A549 (cell line): ENCODE measurements at regions not wholly inside any gene's neighbourhood (a gene's known extent, or its start where the extent isn't known, plus 50 kb on each side); places are given as distances from the start of the nearest gene placed in this dataset.

Experiments used
- MAZ ChIP-seq: fragments of 150-350 bp; IDR thresholded peaks from 2 replicates; pipeline ENCODE4 v1.6.1; 2014; ENCODE audit warnings: antibody characterized with exemption, low read depth, low read length, borderline replicate concordance
- POLR2A ChIP-seq: IDR thresholded peaks from 2 replicates; pipeline ENCODE4 v1.6.1; 2012; ENCODE audit warnings: mild to moderate bottlenecking, low read length
- SREBF2 ChIP-seq: fragments of 450-650 bp; IDR thresholded peaks from 2 replicates; pipeline ENCODE4 v1.6.1; 2014; ENCODE audit warnings: mild to moderate bottlenecking, moderate library complexity
- ZFP36 ChIP-seq: fragments of 450-650 bp; IDR thresholded peaks from 2 replicates; pipeline ENCODE4 v1.6.1; 2014; ENCODE audit warnings: borderline replicate concordance; ENCODE audit not compliant: partially characterized antibody
- TF ChIP-seq, protein P1 (sequence below): fragments of >200 bp; sonication (Bioruptor Twin); formaldehyde crosslinking; IDR thresholded peaks from 3 replicates; pipeline ENCODE4 v1.5.1; 2016
- TF ChIP-seq, protein P2 (sequence below): fragments of 200-600 bp; sonication (generic); IDR thresholded peaks from 2 replicates; pipeline ENCODE4 v1.6.1; 2016; ENCODE audit warnings: antibody characterized with exemption, mild to moderate bottlenecking, moderate library complexity

GRCh38 chr7:13179011-13179582 is 491.7 kb downstream of the ARL4A start:
- TF ChIP-seq, protein P1, sequence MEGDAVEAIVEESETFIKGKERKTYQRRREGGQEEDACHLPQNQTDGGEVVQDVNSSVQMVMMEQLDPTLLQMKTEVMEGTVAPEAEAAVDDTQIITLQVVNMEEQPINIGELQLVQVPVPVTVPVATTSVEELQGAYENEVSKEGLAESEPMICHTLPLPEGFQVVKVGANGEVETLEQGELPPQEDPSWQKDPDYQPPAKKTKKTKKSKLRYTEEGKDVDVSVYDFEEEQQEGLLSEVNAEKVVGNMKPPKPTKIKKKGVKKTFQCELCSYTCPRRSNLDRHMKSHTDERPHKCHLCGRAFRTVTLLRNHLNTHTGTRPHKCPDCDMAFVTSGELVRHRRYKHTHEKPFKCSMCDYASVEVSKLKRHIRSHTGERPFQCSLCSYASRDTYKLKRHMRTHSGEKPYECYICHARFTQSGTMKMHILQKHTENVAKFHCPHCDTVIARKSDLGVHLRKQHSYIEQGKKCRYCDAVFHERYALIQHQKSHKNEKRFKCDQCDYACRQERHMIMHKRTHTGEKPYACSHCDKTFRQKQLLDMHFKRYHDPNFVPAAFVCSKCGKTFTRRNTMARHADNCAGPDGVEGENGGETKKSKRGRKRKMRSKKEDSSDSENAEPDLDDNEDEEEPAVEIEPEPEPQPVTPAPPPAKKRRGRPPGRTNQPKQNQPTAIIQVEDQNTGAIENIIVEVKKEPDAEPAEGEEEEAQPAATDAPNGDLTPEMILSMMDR, result peak; percentile 30; the same call in 2 of the 3 replicates
- TF ChIP-seq MAZ (no peak), POLR2A (no peak), ZFP36 (no peak), SREBF2 (no peak)
- TF ChIP-seq, protein P2, sequence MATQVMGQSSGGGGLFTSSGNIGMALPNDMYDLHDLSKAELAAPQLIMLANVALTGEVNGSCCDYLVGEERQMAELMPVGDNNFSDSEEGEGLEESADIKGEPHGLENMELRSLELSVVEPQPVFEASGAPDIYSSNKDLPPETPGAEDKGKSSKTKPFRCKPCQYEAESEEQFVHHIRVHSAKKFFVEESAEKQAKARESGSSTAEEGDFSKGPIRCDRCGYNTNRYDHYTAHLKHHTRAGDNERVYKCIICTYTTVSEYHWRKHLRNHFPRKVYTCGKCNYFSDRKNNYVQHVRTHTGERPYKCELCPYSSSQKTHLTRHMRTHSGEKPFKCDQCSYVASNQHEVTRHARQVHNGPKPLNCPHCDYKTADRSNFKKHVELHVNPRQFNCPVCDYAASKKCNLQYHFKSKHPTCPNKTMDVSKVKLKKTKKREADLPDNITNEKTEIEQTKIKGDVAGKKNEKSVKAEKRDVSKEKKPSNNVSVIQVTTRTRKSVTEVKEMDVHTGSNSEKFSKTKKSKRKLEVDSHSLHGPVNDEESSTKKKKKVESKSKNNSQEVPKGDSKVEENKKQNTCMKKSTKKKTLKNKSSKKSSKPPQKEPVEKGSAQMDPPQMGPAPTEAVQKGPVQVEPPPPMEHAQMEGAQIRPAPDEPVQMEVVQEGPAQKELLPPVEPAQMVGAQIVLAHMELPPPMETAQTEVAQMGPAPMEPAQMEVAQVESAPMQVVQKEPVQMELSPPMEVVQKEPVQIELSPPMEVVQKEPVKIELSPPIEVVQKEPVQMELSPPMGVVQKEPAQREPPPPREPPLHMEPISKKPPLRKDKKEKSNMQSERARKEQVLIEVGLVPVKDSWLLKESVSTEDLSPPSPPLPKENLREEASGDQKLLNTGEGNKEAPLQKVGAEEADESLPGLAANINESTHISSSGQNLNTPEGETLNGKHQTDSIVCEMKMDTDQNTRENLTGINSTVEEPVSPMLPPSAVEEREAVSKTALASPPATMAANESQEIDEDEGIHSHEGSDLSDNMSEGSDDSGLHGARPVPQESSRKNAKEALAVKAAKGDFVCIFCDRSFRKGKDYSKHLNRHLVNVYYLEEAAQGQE, result no peak
